Stimulated activated naive CD4-positive, alpha-beta T cell treated with Interleukin-2 at 50 U/mL for 16 hours (primary cell): ENCODE measurements at regions not wholly inside any gene's neighbourhood (a gene's known extent, or its start where the extent isn't known, plus 50 kb on each side); places are given as distances from the start of the nearest gene placed in this dataset.
A peak's percentile ranks its signal among the peaks of the same experiment; 100 is the strongest.

ENCODE experiments used
- DNase-seq: peaks from one replicate; lab custom pipeline; 2025; lab: John Stamatoyannopoulos, UW

DNA sequence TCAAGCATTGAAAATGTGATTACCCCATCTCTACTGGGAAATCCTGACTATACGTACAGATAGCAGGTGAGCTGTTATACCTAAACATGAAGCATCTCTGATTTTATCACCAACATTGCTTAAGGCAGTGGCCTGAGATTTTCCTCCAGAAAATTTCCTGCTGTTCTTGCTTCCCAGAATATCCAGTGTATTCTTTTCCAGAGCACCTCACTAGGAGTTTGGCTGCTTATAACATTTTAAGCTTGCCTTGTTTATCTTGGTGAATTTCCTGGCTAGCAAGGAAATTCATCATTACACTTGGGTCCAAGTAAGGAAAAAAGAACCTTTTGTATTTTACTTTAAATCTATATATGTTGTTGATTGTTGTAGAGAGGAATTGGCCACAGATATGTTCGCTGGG, 73.0 kb upstream of the CLCN4 start:
- no peak for DNase-seq

DNA sequence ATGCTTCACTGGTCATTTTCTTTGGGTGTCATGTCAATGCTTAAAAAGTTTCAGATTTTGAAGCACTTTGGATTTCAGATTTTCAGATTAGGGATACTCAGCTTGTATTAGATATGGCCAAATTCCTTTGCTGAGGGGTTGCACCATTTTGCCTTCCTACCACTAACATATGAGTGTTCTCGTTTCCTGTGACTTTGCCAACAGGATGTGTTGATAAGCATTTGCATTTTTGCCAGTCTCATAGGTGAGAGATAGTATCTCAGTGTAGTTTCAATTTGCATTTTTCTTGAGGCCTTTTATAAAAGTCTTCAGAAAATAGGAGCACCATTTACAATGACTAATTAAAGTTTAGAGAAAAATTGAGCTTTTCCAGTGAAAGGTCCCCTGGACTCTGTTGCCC, 71.6 kb upstream of the CLCN4 start:
- DNase-seq, result no peak

- DNase-seq, result no peak
Observed at GRCh38 chrX:10086676-10087075, 70.1 kb upstream of the CLCN4 start.

GRCh38 chrX:10087391-10087790, 69.4 kb upstream of the CLCN4 start:
- DNase-seq, result no peak

- DNase-seq, result no peak
Observed at GRCh38 chrX:10089378-10089795, 67.4 kb upstream of the CLCN4 start.

- no peak for DNase-seq
Observed at GRCh38 chrX:10090319-10090718, 66.5 kb upstream of the CLCN4 start.

- no peak for DNase-seq
Observed at GRCh38 chrX:10095246-10095645, 61.5 kb upstream of the CLCN4 start.

DNA sequence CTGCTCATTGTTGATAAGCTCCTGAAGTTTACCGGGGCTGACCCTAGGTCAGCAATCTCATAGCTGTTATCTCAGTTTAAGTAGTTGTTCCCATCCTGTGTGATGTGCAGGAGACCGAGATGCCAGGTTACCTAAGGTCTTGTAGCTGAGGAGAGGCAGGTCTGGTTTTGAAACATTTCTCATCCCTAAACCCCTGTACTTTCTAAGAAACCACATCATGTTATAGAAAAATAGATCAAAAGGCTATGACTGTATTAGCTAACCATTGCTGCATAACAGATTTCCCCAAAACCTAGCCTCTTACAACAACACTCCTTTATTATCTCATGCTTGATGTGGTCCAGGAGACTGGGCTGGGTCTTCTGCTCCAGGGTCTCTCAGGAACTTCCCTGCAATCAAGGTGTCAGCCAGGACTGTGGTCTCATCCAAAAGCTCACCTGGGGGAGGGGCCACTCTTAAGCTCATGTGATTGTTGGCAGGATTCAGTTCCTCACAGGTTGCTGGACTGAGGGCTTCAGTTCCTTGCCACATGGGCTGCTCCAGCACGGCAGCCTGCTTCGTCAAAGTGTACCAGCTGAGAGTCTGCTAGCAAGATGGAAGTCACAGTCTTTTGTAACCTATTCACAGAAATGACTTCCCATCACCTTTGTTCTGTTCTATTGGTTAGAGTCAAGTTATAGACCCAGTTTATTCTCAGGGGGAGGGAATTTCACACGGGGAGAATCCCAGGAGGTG, 60.9 kb upstream of the CLCN4 start:
- DNase-seq, result no peak

GRCh38 chrX:10098270-10098713, 58.5 kb upstream of the CLCN4 start:
- peak; percentile 66 for DNase-seq

- DNase-seq, result no peak
Observed at GRCh38 chrX:10099411-10099810, 57.4 kb upstream of the CLCN4 start.

GRCh38 chrX:10101269-10101668, 55.5 kb upstream of the CLCN4 start:
- DNase-seq, result no peak

DNA sequence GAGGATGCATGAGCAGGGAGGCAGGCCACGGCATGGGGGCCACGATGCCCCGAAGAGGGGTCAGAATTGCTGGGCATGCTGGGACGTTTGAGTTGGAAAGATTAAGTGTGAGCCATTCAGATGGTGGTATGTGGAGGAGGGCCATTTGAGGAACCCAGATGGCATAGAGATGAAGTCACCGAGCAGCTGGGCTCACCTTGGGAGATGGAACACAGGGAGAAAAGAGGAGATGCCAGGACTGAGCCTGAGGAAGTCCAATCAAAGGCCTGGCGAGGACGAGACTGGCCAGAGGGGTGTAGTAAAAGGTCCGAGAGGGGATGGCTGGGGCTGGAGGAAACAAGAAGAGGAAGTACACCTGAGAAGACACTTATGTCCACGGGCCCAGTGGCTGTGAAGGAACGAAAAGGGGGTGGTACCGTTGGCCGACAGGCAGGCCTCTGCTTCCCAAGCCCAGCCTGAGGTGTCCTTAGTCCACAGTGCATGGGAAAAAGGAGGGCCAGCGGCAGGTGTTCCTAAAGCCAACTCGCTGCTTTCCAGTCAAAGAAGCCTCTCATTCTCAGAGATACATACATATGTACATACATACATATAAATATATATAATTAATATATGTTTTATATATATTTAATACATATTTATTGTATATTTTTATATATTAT, 54.6 kb upstream of the CLCN4 start:
- no peak for DNase-seq

DNA sequence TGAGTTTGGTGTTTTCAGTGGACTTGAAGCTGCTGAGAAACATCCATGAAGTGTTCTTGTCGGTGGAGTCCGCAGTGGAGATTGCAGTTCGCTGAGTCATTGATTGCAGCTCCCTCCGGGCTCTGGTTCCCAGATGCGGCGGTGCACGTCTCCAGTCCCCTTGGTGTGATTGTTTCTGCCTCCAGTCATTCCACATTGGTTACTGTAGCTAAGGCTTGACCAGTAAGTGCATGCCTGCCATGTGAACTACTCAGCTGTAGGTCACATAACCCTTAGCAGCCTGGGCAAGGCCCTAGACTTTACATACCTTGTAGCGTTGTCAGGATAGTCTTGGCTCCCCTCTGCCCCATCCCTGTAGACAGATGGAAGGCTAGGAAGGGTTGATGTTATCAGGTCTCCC, 53.8 kb upstream of the CLCN4 start:
- no peak for DNase-seq

DNA sequence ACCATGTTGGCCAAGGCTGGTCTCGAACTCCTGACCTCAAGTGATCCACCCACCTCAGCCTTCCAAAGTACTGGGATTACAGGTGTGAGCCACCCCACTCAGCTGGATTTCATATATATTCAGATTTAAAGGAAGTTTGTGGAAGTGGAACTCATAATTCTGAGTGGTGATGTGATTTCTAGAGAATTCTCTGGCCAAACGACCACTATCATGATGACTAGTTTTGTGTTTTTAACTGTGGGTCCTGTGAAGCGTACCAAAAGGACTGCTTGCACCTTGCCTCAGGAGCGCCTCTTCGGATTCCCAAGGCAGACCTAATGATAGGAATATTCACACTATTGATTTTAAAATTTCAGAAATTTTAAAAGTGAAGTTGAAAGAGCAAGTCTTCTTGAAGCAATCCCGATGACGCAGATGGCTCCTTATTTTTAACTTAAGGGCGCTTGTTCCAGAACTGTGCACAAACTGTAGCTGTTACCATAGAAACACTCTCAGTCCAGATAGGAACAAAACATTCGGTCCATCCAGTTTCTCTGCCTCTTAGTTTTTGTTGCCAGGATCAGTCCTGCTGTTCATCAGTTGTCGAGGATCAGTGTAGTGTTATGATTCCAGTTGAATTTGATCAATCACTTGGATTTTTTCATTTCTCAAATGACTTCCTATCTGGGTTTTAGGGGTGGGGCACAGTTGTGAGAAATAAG, 51.7 kb upstream of the CLCN4 start:
- no peak for DNase-seq

- peak; percentile 44 for DNase-seq
Observed at GRCh38 chrX:10106806-10107205, 50.0 kb upstream of the CLCN4 start.
